Body of pancreas (tissue), 4 donors: ENCODE measurements at regions not wholly inside any gene's neighbourhood (a gene's known extent, or its start where the extent isn't known, plus 50 kb on each side); places are given as distances from the start of the nearest gene placed in this dataset.

Experiments
- POLR2A ChIP-seq, 3 donors: fragments of 450-650 bp; IDR thresholded peaks; one replicate each; pipeline ENCODE4 v1.6.1; 2016; ENCODE audit warnings: antibody characterized with exemption in 3 of 3, mild to moderate bottlenecking in 2 of 3
- TF ChIP-seq, protein P1 (sequence below), 7 experiments: fragments of 450-650 bp in 4 of 7; fragments of 200-600 bp in 3 of 7; sonication (generic) in 3 of 7; IDR thresholded peaks; one replicate each; pipeline ENCODE4 v1.5.1; 2016 to 2019; ENCODE audit warnings: antibody characterized with exemption in 7 of 7

DNA sequence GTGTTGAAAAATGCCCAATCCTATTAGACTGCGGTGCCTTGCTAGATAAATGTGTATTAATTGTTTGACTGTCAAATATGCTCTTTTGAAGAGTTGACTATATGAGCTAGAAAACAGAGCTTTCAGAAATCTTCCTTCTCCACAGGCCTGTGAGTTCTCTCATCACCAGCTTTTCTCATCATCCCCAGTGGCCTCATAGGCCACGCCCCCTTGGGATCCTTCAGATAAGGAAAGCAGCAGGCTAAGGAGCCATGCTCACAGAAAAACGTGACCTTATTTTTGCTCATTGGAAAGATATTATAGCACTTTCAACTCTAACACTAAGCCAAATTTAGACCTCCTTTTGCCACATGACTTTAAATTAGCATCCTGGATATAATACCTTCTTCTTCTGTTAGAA is 514.4 kb upstream of the ARRDC4 start:
- TF ChIP-seq, protein P1, sequence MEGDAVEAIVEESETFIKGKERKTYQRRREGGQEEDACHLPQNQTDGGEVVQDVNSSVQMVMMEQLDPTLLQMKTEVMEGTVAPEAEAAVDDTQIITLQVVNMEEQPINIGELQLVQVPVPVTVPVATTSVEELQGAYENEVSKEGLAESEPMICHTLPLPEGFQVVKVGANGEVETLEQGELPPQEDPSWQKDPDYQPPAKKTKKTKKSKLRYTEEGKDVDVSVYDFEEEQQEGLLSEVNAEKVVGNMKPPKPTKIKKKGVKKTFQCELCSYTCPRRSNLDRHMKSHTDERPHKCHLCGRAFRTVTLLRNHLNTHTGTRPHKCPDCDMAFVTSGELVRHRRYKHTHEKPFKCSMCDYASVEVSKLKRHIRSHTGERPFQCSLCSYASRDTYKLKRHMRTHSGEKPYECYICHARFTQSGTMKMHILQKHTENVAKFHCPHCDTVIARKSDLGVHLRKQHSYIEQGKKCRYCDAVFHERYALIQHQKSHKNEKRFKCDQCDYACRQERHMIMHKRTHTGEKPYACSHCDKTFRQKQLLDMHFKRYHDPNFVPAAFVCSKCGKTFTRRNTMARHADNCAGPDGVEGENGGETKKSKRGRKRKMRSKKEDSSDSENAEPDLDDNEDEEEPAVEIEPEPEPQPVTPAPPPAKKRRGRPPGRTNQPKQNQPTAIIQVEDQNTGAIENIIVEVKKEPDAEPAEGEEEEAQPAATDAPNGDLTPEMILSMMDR (IDR thresholded peaks at IDR 0.05): no peak
- no peak for TF ChIP-seq POLR2A (IDR thresholded peaks at IDR 0.05)
